ENCODE measurements at regions not wholly inside any gene's neighbourhood (a gene's known extent, or its start where the extent isn't known, plus 50 kb on each side); places are given as distances from the start of the nearest gene placed in this dataset.
A peak's percentile ranks its signal among the peaks of the same experiment; 100 is the strongest.

DNA sequence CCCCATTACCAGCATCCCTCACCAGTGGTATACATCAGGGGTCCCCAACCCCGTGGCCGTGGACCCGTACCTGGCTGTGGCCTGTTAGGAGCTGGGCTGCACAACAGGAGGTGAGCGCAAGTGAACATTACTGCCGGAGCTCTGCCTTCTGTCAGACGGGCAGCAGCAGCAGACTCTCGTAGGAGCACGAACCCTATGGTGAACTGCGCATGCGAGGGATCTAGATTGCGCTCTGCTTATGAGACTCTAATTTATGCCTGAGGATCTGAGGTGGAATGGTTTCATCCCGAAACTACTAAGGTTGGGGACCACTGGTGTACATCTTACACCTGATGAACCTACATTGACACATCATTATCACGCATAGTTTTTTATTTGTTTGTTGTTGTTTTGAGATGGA is 52.8 kb upstream of the DHX15 start:
- no peak for DNase-seq

DNA sequence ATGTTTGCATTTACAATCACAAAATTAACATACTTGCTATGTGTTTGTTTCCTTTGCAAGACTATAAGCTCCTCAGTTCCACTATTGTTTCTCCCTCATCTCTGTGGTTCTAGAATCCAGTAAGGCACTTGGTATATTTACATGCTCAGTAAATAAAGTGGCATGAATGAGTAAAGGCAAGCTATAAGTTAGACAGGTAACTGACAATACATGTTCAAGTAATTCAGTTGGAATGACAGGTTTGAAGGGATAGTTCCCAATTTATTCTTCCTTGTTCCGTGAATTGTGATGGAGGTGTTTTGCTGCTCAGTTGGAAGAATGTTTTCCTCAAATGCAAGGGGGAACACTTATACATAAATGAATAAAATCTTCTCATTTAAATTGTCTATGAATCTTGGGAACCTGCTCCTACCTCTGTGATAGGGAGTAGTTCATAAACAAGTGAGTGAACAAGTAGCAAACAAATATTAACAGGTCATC is 54.1 kb upstream of the DHX15 start:
- DNase-seq = no peak

DNA sequence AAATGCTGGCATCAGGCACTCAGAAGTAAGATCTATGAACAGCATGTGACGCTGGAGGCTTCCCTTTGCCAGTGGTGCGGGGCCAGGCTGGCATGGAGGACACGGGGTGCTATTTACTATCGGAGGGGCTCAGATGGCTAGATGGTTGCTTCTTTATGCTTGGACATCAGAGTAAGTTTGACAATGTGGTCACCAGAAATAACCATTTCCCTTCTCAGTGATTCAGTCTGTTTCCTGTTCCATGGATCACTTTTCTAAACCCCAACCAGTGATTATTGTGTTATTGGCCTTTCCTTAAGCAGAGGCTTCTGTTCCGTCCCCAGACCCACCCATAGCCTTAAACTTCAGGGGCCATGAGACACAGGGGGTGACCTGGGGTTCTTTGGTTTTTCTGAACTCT is 55.4 kb upstream of the DHX15 start:
- DNase-seq = no peak

- no peak for DNase-seq
Observed at GRCh38 chr4:24640366-24640765, 56.0 kb upstream of the DHX15 start.

GRCh38 chr4:24642981-24643547 is 58.7 kb upstream of the DHX15 start:
- DNase-seq = no peak

DNA sequence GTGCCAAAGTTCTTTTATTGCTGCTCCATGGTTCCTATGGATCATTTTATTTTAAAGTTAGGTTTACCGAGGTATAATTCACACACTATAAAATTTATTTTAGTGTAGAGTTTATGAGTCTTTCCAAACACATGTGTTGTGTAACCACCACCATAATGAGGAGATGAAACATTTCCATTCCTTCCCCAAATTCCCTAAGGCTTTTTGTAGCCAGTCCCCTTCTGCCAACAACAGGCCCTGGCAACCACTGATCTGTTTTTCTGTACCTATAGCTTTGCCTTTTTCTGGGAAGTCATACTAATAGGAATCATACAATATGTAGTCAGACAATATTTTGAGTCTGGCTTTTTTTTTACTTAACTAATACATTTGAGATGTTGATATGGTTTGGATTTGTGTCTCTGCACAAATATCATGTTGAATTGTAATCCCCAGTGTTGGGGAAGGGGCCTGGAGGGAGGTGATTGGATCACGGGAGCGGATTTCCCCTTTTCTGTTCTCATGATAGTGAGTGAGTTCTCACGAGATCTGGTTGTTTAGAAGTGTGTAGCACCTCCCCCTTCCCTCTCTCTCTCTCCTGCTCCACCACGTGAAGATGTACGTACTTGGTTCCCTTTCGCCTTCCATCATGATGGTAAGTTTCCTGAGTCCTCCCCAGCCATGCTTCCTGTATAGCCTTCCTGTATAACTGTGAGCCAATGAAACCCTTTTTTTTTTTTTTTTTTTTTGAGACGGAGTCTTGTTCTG is 59.6 kb upstream of the DHX15 start:
- peak; percentile 70 for DNase-seq

DNA sequence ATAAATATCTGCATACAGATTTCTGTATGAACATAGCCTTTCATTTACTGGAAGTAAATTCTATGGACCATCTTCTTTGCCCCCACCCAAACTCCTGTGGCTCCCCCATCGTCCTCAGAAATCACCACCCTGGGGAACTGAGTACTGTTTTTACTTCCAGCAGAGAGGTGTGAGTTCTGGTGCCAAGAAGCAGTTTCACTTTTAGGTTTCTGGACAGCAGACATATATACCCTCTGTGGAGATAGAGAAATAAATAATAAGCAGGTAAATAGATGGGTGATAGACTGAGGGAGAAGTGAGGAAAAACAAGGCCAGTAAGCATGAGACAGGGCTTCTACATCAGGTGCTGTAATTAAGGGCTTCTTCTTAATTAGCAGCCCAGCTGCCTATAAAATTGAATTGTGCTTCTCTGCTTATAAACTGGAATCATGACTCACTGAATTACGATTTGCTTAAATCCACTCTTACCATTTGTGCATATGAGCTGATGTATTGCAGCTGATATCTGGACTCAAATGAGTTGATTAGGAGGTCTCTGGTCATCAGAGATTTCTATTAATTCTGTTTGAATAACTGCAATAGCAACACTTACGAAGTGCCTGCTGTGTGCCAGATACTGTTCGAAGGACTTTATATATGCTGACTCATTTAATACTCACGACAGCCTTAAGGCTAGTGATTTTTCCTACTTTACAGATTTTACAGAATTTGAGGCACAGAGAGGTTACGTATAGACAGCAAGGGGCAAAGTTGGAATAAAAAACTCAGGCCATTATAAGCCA is 60.8 kb upstream of the DHX15 start:
- DNase-seq = peak; percentile 14

- DNase-seq = no peak
Observed at GRCh38 chr4:24645765-24646550, 61.6 kb upstream of the DHX15 start.

DNA sequence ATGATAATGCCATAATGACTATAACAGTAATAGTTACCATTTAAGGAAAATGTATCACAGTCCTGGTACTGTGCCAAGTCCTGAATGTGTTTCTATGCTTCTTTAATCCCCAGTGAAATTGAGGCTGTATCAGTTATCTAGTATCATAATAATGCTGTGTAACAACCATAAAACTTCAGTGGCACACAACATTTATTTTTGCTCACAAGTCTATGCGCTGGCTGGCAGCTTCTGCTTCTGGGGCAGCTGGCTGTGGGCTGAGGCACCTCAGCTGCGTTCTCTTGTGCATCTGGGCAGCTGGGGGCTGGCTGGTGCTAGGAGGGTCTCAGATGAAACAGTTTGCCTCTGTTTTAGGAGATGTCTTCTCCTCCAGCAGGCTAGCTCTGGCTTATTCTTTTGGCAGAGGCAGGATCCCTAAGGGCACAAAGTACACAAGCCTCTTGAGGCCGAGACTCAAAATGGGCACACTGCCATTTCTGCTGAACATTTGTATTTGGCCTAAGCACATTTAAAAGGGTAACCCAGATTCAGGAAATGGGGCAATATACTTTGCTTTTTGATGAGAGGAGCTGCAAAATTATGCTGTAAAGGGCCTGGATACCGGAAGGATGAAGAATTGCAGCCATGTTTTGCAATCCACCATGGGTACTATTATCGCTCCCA is 62.6 kb upstream of the DHX15 start:
- DNase-seq = no peak

DNA sequence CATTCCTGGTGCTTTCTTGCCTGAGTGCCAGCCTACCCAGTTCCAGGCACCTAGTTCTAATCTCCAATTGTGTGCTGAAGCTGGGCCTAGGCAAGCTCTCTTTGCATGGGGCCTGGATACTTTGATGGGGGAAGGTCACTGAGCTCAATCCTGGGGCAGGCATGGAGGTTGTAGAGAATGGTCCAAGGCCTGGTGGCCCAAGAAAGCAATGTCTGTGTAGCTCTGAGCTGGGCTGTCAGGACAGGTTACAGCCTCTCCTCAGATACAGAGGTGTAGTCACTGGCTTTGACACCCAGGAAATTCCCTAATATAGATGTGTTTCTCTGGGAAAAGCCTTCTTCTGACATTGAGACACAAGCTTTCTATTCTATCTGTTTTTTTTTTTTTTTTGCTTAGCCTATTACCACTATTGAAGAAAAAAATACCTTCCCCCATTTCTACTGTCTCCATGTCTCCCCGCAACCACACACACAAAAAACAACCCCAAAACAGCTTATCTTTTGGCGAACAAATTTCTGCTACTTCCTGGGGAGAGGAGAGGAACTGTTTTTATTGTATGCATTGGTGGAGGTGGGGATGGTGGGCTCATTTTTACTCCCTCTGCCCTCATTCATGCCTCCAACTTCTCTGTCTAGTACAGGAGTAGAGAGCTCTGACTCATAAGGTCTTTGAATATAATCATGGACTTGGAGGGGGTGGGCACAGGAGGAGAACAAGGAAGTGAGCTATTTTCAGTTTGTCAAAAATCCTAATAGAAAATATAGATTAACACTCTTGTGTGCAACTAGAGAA is 66.7 kb upstream of the DHX15 start:
- peak; percentile 16 for DNase-seq

- no peak for DNase-seq
Observed at GRCh38 chr4:24655326-24655725, 71.0 kb upstream of the DHX15 start.

- DNase-seq = no peak
Observed at GRCh38 chr4:24655971-24656370, 71.6 kb upstream of the DHX15 start.

DNA sequence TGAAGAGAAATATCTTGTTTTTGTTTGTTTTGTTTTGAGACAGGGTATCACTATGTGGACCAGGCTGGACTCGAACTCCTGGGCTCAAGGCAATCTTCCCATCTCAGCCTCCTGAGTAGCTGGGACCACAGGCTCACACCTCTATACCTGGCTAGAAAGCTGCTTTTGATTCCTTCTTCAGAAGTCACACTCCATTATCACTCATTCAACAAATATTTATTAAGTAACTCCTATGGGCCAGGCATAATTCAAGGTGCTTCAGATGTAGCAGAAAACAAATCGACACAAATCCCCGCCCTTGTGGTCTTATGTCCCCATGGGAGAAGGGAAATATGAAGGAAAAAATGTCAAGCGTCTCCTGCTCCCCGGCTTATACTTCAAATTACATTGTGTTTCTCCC is 72.6 kb upstream of the DHX15 start:
- DNase-seq = no peak

GRCh38 chr4:24657768-24658617 is 73.6 kb upstream of the DHX15 start:
- peak; percentile 45 for DNase-seq

DNA sequence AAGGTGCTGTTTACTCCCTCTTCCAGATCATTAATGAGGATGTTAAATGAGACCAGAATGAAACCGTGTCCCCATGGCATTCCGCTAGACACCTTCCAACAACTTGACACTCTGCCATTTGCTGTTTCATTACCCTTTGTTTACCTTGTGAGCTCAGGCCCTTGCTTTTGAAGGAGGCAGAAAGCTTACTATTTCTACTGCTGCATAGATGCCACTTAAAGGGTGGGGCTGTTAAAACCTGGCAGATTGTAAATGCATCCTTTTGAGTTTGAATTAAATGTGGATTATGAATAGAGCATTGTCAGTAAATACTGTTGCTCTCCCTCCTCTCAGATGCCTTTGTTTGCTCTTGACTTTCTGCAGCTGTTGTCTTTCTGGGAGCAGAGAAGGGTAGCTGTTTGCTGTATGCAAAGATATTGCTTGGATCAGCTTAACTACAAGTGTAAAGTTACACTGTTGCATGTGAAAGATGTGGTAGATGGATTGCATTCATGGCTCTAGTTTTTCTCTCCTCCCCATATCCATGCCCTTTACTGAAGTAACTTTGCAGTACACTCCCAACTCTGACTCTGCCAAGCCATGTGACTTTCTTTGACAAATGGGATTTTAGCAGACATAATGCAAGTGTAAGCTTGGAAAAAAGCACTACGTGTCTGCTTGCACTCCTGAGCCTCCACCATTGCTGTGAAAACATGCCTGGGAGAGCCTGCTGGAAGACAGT is 75.0 kb upstream of the DHX15 start:
- DNase-seq = no peak

- DNase-seq = no peak
Observed at GRCh38 chr4:24662056-24662455, 77.7 kb upstream of the DHX15 start.

DNA sequence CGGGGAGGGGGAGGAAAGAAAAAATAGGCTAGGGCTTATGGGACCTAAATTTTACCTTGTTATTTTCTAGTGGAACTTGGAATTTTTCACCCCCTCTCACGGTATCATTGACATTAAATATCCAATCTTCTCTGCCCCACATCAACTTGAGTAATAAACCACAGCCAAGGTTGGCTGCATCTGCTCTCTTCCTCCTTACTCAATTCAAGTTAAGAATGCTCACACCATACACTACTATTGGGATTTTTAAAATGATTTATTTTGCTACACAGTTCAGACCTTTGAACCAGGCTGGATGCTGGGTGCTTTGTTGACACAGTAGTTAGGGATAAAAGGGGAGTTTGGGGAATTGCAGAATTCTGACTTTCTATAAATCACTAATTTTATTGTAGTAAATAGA is 78.2 kb upstream of the DHX15 start:
- no peak for DNase-seq

GRCh38 chr4:24664956-24665355 is 80.6 kb upstream of the DHX15 start:
- no peak for DNase-seq

DNA sequence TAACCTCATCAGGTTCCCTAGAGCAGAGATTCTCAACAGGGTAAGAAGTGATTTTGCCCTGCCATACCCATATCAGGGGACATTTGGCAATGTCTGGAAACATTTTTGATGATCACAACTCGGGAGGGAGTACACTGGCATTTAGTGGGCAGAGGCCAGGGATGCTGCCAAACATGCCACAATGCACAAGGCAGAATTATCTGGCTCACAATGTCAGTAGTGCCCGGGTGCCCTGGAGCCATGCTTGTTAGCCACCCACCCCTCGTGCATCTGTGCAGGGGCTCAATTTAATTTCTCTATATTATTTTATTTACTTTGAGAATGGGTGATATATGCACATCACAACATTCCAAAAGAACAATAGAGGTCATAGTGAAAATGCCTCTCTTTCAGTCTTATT is 82.0 kb upstream of the DHX15 start:
- DNase-seq = no peak

DNA sequence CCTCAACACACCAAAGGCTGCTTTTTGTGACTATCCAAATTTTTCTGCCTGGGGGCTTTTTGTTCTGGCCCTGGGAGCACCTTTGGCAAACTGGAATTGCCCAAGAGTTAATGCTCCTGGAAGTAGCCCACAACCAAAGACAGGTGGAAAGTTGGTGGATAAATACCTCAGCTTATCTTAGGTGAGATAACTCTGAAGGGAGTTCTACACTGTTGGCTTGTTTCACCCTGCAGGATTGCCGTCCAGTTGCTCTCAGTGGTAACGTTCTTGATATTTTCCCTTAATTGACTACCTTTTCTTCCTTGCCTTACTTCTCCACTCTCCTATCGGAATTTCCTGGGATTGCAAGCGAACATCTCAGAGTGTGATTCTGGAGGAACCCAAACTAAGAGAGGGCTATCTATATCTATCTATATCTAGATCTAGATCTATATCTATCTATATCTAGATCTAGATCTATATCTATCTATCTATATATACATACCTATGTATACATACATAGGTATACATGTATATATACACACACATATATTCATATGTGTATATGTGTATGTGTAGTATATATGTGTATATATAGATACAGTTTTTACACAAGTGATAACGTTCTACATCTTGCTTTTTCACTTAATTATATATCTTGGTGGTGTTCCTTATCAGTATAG is 82.6 kb upstream of the DHX15 start:
- no peak for DNase-seq
